GM13976 (cell line): ENCODE measurements at regions not wholly inside any gene's neighbourhood (a gene's known extent, or its start where the extent isn't known, plus 50 kb on each side); places are given as distances from the start of the nearest gene placed in this dataset.
A peak's percentile ranks its signal among the peaks of the same experiment; 100 is the strongest.

Source experiments
- DNase-seq: peaks from one replicate; pipeline ENCODE4 v3.0.0; 2012; ENCODE audit warnings: low spot score
- CTCF ChIP-seq: IDR thresholded peaks from 2 replicates; pipeline ENCODE4 v1.5.1; 2012; ENCODE audit warnings: borderline replicate concordance, mild to moderate bottlenecking; ENCODE audit not compliant: insufficient read depth; ENCODE audit errors: extremely low read depth, missing control alignments, control extremely low read depth
- in situ Hi-C: fragments of 300-500 bp; cut with MboI; formaldehyde crosslinking; loops from one replicate; pipeline ENCODE4 v1.12.0; 2022; ENCODE audit warnings: low sequenced_read_pairs, mixed read lengths, inconsistent platforms; ENCODE audit not compliant: unreplicated experiment

- in situ Hi-C loops, result no loop called here
- no peak for TF ChIP-seq CTCF
- peak; percentile 4 for DNase-seq
Observed at GRCh38 chr15:29476503-29477080, 207.0 kb upstream of the NSMCE3 start.

DNA sequence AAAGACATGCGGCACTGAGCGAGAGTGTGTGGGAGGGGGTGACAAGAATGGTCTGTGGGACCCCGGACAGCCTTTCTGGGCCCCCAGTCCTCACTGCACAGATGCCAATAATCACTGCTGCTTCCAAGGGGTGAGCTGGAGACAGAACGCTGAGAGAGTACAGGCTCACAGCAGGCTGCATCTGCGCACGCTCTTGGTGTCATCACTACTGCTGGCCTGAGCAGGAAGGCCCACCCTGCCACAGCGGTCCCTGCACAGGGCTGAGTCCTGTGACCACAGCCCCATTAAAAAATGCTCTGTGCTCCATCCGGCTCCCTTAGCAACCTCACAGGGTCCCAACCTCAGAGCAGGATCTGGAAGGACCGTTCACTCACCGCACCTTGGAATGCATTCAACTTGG is 205.5 kb upstream of the NSMCE3 start:
- in situ Hi-C loops, result no loop called here
- DNase-seq, result peak; percentile 12
- TF ChIP-seq CTCF, result no peak

GRCh38 chr15:29473621-29474105 is 204.0 kb upstream of the NSMCE3 start:
- no peak for DNase-seq
- no peak for TF ChIP-seq CTCF
- in situ Hi-C loops, result no loop called here

DNA sequence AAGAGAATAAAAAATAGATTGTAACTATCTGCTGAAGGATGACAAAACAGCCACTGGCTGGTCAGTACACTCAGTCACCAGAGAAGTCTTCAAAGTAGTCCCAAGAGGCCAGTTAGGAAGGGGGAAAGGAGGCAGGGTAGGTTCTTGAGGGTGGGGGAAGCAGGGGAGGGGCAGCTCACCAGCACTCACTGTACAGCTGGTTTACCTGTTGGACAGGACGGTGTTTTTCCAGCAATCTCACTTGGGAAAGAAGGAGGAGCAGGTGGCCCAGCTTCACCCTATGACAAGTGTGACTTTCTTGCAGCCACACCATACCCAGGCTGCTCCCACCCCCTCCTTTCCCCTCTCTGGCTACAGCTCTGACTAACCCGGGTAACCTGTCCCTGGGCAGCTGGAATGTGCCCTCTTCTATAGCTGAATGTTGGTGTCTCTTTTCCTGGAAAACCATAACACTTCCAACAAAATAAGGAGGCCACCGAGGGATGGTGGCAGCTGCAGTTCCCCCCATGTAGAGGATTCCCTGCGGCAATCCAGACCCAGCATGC is 203.4 kb upstream of the NSMCE3 start:
- in situ Hi-C loops, result no loop called here
- no peak for TF ChIP-seq CTCF
- DNase-seq, result no peak

DNA sequence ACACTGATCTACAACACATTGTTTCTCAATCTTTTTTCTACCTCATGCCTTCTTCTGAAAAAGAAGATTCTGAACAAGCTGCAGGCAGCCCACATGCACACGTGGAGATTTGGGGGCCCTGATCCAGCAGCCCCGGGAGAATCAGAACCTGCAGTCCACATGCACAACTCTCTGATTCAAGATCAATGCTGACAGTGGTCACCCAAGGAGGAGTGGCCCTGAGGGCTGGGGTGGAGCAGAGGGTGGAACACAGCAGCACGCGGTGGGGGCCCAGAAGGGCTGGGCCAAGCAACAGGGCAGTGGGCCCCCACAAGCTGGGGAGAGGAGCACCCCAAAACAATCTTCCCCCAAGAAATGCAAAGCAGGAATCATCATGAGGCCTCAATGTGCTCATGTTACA is 202.1 kb upstream of the NSMCE3 start:
- in situ Hi-C loops, result no loop called here
- DNase-seq, result no peak
- no peak for TF ChIP-seq CTCF

DNA sequence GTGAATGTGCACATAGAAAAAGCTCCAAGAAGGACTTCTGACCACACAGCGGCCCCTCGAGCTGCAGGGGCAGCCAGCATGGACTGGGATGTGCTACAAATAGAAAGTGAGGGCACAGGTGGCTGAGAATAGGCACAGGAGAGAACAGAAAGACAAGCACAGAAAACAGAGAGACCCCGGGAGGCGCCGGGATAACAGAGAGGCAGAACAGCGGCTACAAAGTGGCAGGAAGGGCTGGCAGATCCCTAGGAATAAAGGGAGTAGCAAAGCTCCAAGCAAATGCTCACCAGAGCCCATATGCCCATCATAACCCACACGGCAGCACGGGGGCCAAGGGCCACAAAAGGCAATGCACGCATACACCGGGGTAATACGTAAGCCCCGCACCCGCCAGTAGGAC is 201.7 kb upstream of the NSMCE3 start:
- in situ Hi-C loops, result no loop called here
- no peak for DNase-seq
- no peak for TF ChIP-seq CTCF
